Activated T-helper 1 cell treated with anti-CD3 and anti-CD28 coated beads, Interleukin-12 subunit alpha, Interleukin-12 subunit beta, Interleukin-2, Interleukin-4 antibody, amounts not matched to agents 30 ng/mL and 10 ng/mL and 1 ng/mL, durations not matched to agents 14 hours and 24 hours and 36 hours (primary cell): ENCODE measurements at regions not wholly inside any gene's neighbourhood (a gene's known extent, or its start where the extent isn't known, plus 50 kb on each side); places are given as distances from the start of the nearest gene placed in this dataset.

ENCODE experiments used
- DNase-seq: peaks from one replicate; pipeline ENCODE4 v3.0.0; 2021; ENCODE audit warnings: low spot score
- H3K27ac Mint-ChIP-seq: one replicate; pipeline ENCODE4 v1.8.0; 2021; ENCODE audit warnings: mild to moderate bottlenecking, mixed read lengths
- H3K27me3 Mint-ChIP-seq: one replicate; pipeline ENCODE4 v1.8.0; 2022; ENCODE audit warnings: mild to moderate bottlenecking, moderate library complexity, mixed read lengths; ENCODE audit not compliant: insufficient read depth
- H3K36me3 Mint-ChIP-seq: one replicate; pipeline ENCODE4 v1.8.0; 2021; ENCODE audit warnings: low read depth, mixed read lengths
- H3K4me1 Mint-ChIP-seq: one replicate; pipeline ENCODE4 v1.8.0; 2021; ENCODE audit warnings: low read depth, mixed read lengths
- H3K4me3 Mint-ChIP-seq: one replicate; pipeline ENCODE4 v1.8.0; 2021; ENCODE audit warnings: mild to moderate bottlenecking, moderate library complexity, mixed read lengths
- H3K9me3 Mint-ChIP-seq: one replicate; pipeline ENCODE4 v1.8.0; 2021; ENCODE audit warnings: mixed read lengths
- intact Hi-C: fragments of 100-400 bp; cut with micrococcal nuclease; formaldehyde crosslinking; loops from one replicate; pipeline ENCODE4 v1.15.1; 2024

GRCh38 chr10:4482659-4483058, 343.3 kb upstream of the AKR1E2 start:
- Mint-ChIP-seq H3K4me1 (no peaks in the 10 kb centered on the region), H3K9me3 (peaks cover 11% of the 10 kb centered on the region), H3K4me3 (no peak overlapping the region), H3K27ac (no peak overlapping the region), H3K27me3 (peaks cover 6% of the 10 kb centered on the region), H3K36me3 (peaks cover 4% of the 10 kb centered on the region)
- intact Hi-C loops = no loop called here
- no peak for DNase-seq

GRCh38 chr10:4481192-4481591, 344.8 kb upstream of the AKR1E2 start:
- Mint-ChIP-seq H3K4me1 (peaks cover 2% of the 10 kb centered on the region), H3K36me3 (peaks cover 4% of the 10 kb centered on the region), H3K9me3 (peaks cover 11% of the 10 kb centered on the region), H3K27ac (no peak overlapping the region), H3K4me3 (no peak overlapping the region), H3K27me3 (peaks cover 5% of the 10 kb centered on the region)
- DNase-seq = no peak
- intact Hi-C loops = no loop called here

GRCh38 chr10:4479342-4479741, 346.7 kb upstream of the AKR1E2 start:
- H3K4me1 Mint-ChIP-seq = peaks cover 20% of the 10 kb centered on the region
- H3K9me3 Mint-ChIP-seq = peaks cover 11% of the 10 kb centered on the region
- no peak overlapping the region for H3K4me3 Mint-ChIP-seq
- intact Hi-C loops = no loop called here
- no peak for DNase-seq
- H3K27me3 Mint-ChIP-seq = peaks cover 2% of the 10 kb centered on the region
- H3K27ac Mint-ChIP-seq = no peak overlapping the region
- peaks cover 4% of the 10 kb centered on the region for H3K36me3 Mint-ChIP-seq

- H3K27ac Mint-ChIP-seq = no peak overlapping the region
- H3K4me1 Mint-ChIP-seq = peaks cover 32% of the 10 kb centered on the region
- H3K27me3 Mint-ChIP-seq = peaks cover 4% of the 10 kb centered on the region
- intact Hi-C loops = no loop called here
- H3K9me3 Mint-ChIP-seq = peaks cover 11% of the 10 kb centered on the region
- no peak overlapping the region for H3K4me3 Mint-ChIP-seq
- DNase-seq = no peak
- peaks cover 4% of the 10 kb centered on the region for H3K36me3 Mint-ChIP-seq
Measured at GRCh38 chr10:4477664-4478063, 348.3 kb upstream of the AKR1E2 start.

GRCh38 chr10:4475827-4476490, 350.0 kb upstream of the AKR1E2 start:
- intact Hi-C loops = no loop called here
- peaks cover 32% of the 10 kb centered on the region for H3K4me1 Mint-ChIP-seq
- no peak overlapping the region for H3K27ac Mint-ChIP-seq
- H3K36me3 Mint-ChIP-seq = peaks cover 4% of the 10 kb centered on the region
- H3K4me3 Mint-ChIP-seq = no peak overlapping the region
- peaks cover 8% of the 10 kb centered on the region for H3K27me3 Mint-ChIP-seq
- DNase-seq = no peak
- H3K9me3 Mint-ChIP-seq = peaks cover 11% of the 10 kb centered on the region

- intact Hi-C loops = no loop called here
- H3K27ac Mint-ChIP-seq = no peak overlapping the region
- H3K4me3 Mint-ChIP-seq = no peak overlapping the region
- H3K27me3 Mint-ChIP-seq = peaks cover 10% of the 10 kb centered on the region
- peaks cover 9% of the 10 kb centered on the region for H3K9me3 Mint-ChIP-seq
- peak; percentile 18 for DNase-seq
- H3K36me3 Mint-ChIP-seq = peaks cover 4% of the 10 kb centered on the region
- H3K4me1 Mint-ChIP-seq = peaks cover 32% of the 10 kb centered on the region
Measured at GRCh38 chr10:4474829-4475228, 351.2 kb upstream of the AKR1E2 start.

- DNase-seq = no peak
- Mint-ChIP-seq H3K36me3 (no peaks in the 10 kb centered on the region), H3K27me3 (peaks cover 11% of the 10 kb centered on the region), H3K9me3 (peaks cover under 1% of the 10 kb centered on the region), H3K4me1 (peaks cover 32% of the 10 kb centered on the region), H3K27ac (no peak overlapping the region), H3K4me3 (no peak overlapping the region)
- intact Hi-C loops = no loop called here
Measured at GRCh38 chr10:4473977-4474376, 352.0 kb upstream of the AKR1E2 start.

GRCh38 chr10:4472190-4472904, 353.7 kb upstream of the AKR1E2 start:
- H3K9me3 Mint-ChIP-seq = no peaks in the 10 kb centered on the region
- peaks cover 32% of the 10 kb centered on the region for H3K4me1 Mint-ChIP-seq
- no peaks in the 10 kb centered on the region for H3K36me3 Mint-ChIP-seq
- peaks cover 17% of the 10 kb centered on the region for H3K27me3 Mint-ChIP-seq
- DNase-seq = no peak
- no peak overlapping the region for H3K27ac Mint-ChIP-seq
- H3K4me3 Mint-ChIP-seq = no peak overlapping the region
- intact Hi-C loops = no loop called here

- Mint-ChIP-seq H3K9me3 (no peaks in the 10 kb centered on the region), H3K27me3 (peaks cover 21% of the 10 kb centered on the region), H3K27ac (no peak overlapping the region), H3K36me3 (no peaks in the 10 kb centered on the region), H3K4me3 (no peak overlapping the region), H3K4me1 (peaks cover 22% of the 10 kb centered on the region)
- intact Hi-C loops = no loop called here
- no peak for DNase-seq
Measured at GRCh38 chr10:4470231-4470835, 355.7 kb upstream of the AKR1E2 start.

- Mint-ChIP-seq H3K4me3 (no peak overlapping the region), H3K27me3 (peaks cover 25% of the 10 kb centered on the region), H3K4me1 (no peaks in the 10 kb centered on the region), H3K9me3 (peaks cover 7% of the 10 kb centered on the region), H3K36me3 (no peaks in the 10 kb centered on the region), H3K27ac (no peak overlapping the region)
- intact Hi-C loops = no loop called here
- no peak for DNase-seq
Measured at GRCh38 chr10:4467481-4467880, 358.5 kb upstream of the AKR1E2 start.

- H3K36me3 Mint-ChIP-seq = no peaks in the 10 kb centered on the region
- H3K27me3 Mint-ChIP-seq = peaks cover 13% of the 10 kb centered on the region
- intact Hi-C loops = no loop called here
- H3K27ac Mint-ChIP-seq = no peak overlapping the region
- no peak for DNase-seq
- H3K4me3 Mint-ChIP-seq = no peak overlapping the region
- peaks cover 10% of the 10 kb centered on the region for H3K9me3 Mint-ChIP-seq
- H3K4me1 Mint-ChIP-seq = no peaks in the 10 kb centered on the region
Measured at GRCh38 chr10:4460267-4460666, 365.7 kb upstream of the AKR1E2 start.

GRCh38 chr10:4459531-4459930, 366.5 kb upstream of the AKR1E2 start:
- Mint-ChIP-seq H3K4me1 (no peaks in the 10 kb centered on the region), H3K27me3 (peaks cover 13% of the 10 kb centered on the region), H3K9me3 (peaks cover 10% of the 10 kb centered on the region), H3K36me3 (no peaks in the 10 kb centered on the region), H3K4me3 (no peak overlapping the region), H3K27ac (no peak overlapping the region)
- intact Hi-C loops = no loop called here
- no peak for DNase-seq

GRCh38 chr10:4457597-4457996, 368.4 kb upstream of the AKR1E2 start:
- intact Hi-C loops = no loop called here
- Mint-ChIP-seq H3K9me3 (peaks cover 4% of the 10 kb centered on the region), H3K27ac (no peak overlapping the region), H3K27me3 (peaks cover 8% of the 10 kb centered on the region), H3K4me3 (no peak overlapping the region), H3K36me3 (no peaks in the 10 kb centered on the region), H3K4me1 (no peaks in the 10 kb centered on the region)
- no peak for DNase-seq
